Fibroblast of lung (primary cell): ENCODE measurements at regions not wholly inside any gene's neighbourhood (a gene's known extent, or its start where the extent isn't known, plus 50 kb on each side); places are given as distances from the start of the nearest gene placed in this dataset.

Experiments used
- CTCF ChIP-seq, 2 donors: IDR thresholded peaks in 1 of 2; conservative IDR thresholded peaks in 1 of 2; 1 replicate in 1 of 2; 2 replicates in 1 of 2; pipeline ENCODE4 v1.5.1; 2011 to 2012; ENCODE audit warnings: low read length in 2 of 2, control low read depth in 1 of 2, inconsistent platforms in 1 of 2, low read depth in 1 of 2, mild to moderate bottlenecking in 1 of 2
- EZH2 ChIP-seq: IDR thresholded peaks from 2 replicates; pipeline ENCODE4 v1.5.1; 2012; ENCODE audit warnings: low read length, control low read depth, mild to moderate bottlenecking; ENCODE audit errors: missing control alignments

GRCh38 chr7:18145160-18145559 lies 117.5 kb upstream of the PRPS1L1 start:
- TF ChIP-seq CTCF (conservative IDR thresholded peaks at IDR 0.05 in 1 of 2, IDR thresholded peaks at IDR 0.05 in 1 of 2; ENCODE audit: low read depth in 1 of 2, low read length in 2 of 2) (no peak), EZH2 (no peak)
